PC-9 (cell line): ENCODE measurements at regions not wholly inside any gene's neighbourhood (a gene's known extent, or its start where the extent isn't known, plus 50 kb on each side); places are given as distances from the start of the nearest gene placed in this dataset.

ENCODE experiments used
- BruUV-seq: library from RNA; stranded (reverse); fragments of 400-500 nt; replicated peaks from 2 replicates; lab custom pipeline; 2021; lab: Mats Ljungman, UMichigan
- CTCF ChIA-PET: fragments of 300-600 bp; sonication (Branson Sonifier 250); formaldehyde crosslinking; loops from one replicate; lab custom pipeline; 2022; ENCODE audit warnings: antibody characterized with exemption; lab: Charles Lee
- POLR2A ChIA-PET: fragments of 300-600 bp; sonication (Branson Sonifier 250); formaldehyde crosslinking; loops from one replicate; lab custom pipeline; 2022; ENCODE audit warnings: antibody characterized with exemption; ENCODE audit not compliant: unreplicated experiment; lab: Charles Lee
- DNase-seq, 2 experiments: peaks; one replicate each; pipeline versions ENCODE4 v3.0.0 to v3.0.0-alpha.2; 2015 to 2022; ENCODE audit warnings: mixed read lengths in 1 of 2
- H2AFZ ChIP-seq: fragments of 200-600 bp; sonication (generic); 2 replicates; pipeline ENCODE4 v1.8.1; 2017; ENCODE audit warnings: antibody characterized with exemption
- H3F3A ChIP-seq: fragments of 200-600 bp; sonication (generic); 2 replicates; pipeline ENCODE4 v1.8.1; 2017; ENCODE audit warnings: antibody characterized with exemption, mild to moderate bottlenecking, low read depth; ENCODE audit not compliant: insufficient read depth
- H3K27ac ChIP-seq: fragments of 200-600 bp; sonication (generic); 2 replicates; pipeline ENCODE4 v1.6.1; 2016; ENCODE audit warnings: mixed run types
- H3K27me3 ChIP-seq: fragments of 200-600 bp; sonication (generic); 2 replicates; pipeline ENCODE4 v1.6.1; 2016; ENCODE audit warnings: low read depth, mixed run types; ENCODE audit not compliant: insufficient read depth
- H3K36me3 ChIP-seq: fragments of 200-600 bp; sonication (generic); 2 replicates; pipeline ENCODE4 v1.6.1; 2016; ENCODE audit warnings: low read depth, mixed run types
- H3K4me1 ChIP-seq: fragments of 200-600 bp; sonication (generic); replicated peaks from 2 replicates; pipeline ENCODE4 v1.6.1; 2016; ENCODE audit warnings: mixed run types; ENCODE audit not compliant: insufficient read depth
- H3K4me2 ChIP-seq: fragments of 200-600 bp; sonication (generic); 2 replicates; pipeline ENCODE4 v1.6.1; 2017; ENCODE audit warnings: mixed run types
- H3K4me3 ChIP-seq: fragments of 200-600 bp; sonication (generic); 2 replicates; pipeline ENCODE4 v1.6.1; 2016; ENCODE audit warnings: mixed run types
- H3K79me2 ChIP-seq: fragments of 200-600 bp; sonication (generic); 2 replicates; pipeline ENCODE4 v1.6.1; 2017; ENCODE audit warnings: low read depth, mixed run types
- H3K9me2 ChIP-seq: fragments of 200-600 bp; sonication (generic); 2 replicates; pipeline ENCODE4 v1.8.1; 2017; ENCODE audit warnings: mild to moderate bottlenecking; ENCODE audit not compliant: insufficient read depth
- H3K9me3 ChIP-seq: fragments of 200-600 bp; sonication (generic); 2 replicates; pipeline ENCODE4 v1.8.1; 2016; ENCODE audit warnings: low read depth; ENCODE audit not compliant: insufficient read depth
- H4K20me1 ChIP-seq: fragments of 200-600 bp; sonication (generic); 2 replicates; pipeline ENCODE4 v1.8.1; 2017; ENCODE audit not compliant: insufficient read depth
- EZH2 ChIP-seq: fragments of 200-600 bp; sonication (generic); IDR thresholded peaks from 2 replicates; pipeline ENCODE4 v1.8.0; 2017; ENCODE audit warnings: antibody characterized with exemption, low read depth
- intact Hi-C: fragments of 100-400 bp; cut with micrococcal nuclease; formaldehyde crosslinking; loops from one replicate; pipeline ENCODE4 v1.10.0; 2022; ENCODE audit not compliant: unreplicated experiment
- TF ChIP-seq, protein P1 (sequence below): fragments of 200-600 bp; sonication (generic); conservative IDR thresholded peaks from 2 replicates; pipeline ENCODE4 v1.6.1; 2017; ENCODE audit warnings: mixed run types, antibody characterized with exemption, mild to moderate bottlenecking, moderate library complexity

DNA sequence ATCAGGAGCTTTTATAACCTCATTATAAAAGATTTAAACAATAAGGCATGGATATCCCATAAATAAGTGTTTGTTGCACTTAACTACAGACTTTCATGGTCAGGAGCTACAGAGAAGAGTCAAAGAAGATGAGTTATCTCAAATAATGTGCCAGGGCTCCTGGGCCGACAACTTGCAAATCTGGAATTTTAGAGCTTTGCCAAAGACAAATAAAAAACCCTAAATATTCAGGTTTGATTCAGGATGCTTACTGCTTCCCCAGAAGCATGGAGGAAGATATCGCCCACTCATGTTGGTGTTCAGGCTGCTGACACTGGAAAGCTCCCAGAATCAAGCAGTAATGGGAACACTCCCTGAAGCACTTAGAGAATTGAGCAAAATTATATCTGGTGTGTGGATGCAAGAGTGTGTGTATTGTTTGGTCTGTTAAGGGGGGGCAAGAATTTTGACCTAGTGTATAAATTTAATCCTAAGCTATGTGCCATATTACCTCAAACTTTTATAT, 176.9 kb upstream of the ESRRG start:
- ChIA-PET POLR2A (no interaction called here), CTCF (no interaction called here)
- no peak for DNase-seq
- Histone ChIP-seq H3K9me2 (no peaks in the 10 kb centered on the region), H3K36me3 (no peaks in the 10 kb centered on the region), H4K20me1 (no peaks in the 10 kb centered on the region), H2AFZ (no peak overlapping the region), H3K4me1 (no peaks in the 10 kb centered on the region), H3K27ac (no peak overlapping the region), H3F3A (no peaks in the 10 kb centered on the region), H3K4me2 (no peak overlapping the region), H3K9me3 (no peaks in the 10 kb centered on the region), H3K27me3 (no peaks in the 10 kb centered on the region), H3K79me2 (no peaks in the 10 kb centered on the region), H3K4me3 (no peak overlapping the region)
- intact Hi-C loops: no loop called here
- no TSS peak for BruUV-seq
- TF ChIP-seq, protein P1, sequence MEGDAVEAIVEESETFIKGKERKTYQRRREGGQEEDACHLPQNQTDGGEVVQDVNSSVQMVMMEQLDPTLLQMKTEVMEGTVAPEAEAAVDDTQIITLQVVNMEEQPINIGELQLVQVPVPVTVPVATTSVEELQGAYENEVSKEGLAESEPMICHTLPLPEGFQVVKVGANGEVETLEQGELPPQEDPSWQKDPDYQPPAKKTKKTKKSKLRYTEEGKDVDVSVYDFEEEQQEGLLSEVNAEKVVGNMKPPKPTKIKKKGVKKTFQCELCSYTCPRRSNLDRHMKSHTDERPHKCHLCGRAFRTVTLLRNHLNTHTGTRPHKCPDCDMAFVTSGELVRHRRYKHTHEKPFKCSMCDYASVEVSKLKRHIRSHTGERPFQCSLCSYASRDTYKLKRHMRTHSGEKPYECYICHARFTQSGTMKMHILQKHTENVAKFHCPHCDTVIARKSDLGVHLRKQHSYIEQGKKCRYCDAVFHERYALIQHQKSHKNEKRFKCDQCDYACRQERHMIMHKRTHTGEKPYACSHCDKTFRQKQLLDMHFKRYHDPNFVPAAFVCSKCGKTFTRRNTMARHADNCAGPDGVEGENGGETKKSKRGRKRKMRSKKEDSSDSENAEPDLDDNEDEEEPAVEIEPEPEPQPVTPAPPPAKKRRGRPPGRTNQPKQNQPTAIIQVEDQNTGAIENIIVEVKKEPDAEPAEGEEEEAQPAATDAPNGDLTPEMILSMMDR: no peak
- no peak for TF ChIP-seq EZH2

- no peak overlapping the region for H3K4me2 ChIP-seq
- no peak for DNase-seq
- no peaks in the 10 kb centered on the region for H4K20me1 ChIP-seq
- no peaks in the 10 kb centered on the region for H3K9me2 ChIP-seq
- TF ChIP-seq EZH2: no peak
- TF ChIP-seq, protein P1: no peak
- H3K27ac ChIP-seq: no peak overlapping the region
- no peak overlapping the region for H3K4me3 ChIP-seq
- no peak overlapping the region for H2AFZ ChIP-seq
- no peaks in the 10 kb centered on the region for H3K27me3 ChIP-seq
- H3K79me2 ChIP-seq: no peaks in the 10 kb centered on the region
- intact Hi-C loops: no loop called here
- CTCF ChIA-PET: no interaction called here
- BruUV-seq: no TSS peak
- no peaks in the 10 kb centered on the region for H3F3A ChIP-seq
- H3K4me1 ChIP-seq: no peaks in the 10 kb centered on the region
- no peaks in the 10 kb centered on the region for H3K36me3 ChIP-seq
- H3K9me3 ChIP-seq: no peaks in the 10 kb centered on the region
- POLR2A ChIA-PET: no interaction called here
Observed at GRCh38 chr1:216898801-216899200, 175.6 kb upstream of the ESRRG start.

DNA sequence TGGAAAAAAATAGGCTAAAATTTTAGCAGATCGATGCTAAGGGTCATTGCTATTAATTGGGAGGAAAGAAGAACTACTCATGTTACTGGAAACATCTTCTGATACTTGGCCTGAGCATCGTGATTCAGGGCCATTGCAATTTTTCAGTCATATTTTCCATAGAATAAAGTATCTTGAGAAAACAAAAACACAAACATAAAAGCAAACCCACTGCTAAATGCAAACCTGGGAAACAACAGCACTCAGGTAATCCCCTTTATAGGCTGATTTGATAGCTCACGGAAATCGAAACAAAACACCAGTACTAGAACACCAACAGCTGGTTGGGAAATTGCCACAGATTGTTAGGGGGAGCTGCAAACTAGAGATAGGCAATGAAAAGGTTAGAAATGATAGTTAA, 172.9 kb upstream of the ESRRG start:
- no peaks in the 10 kb centered on the region for H3K79me2 ChIP-seq
- no peak for DNase-seq
- H3K9me2 ChIP-seq: no peaks in the 10 kb centered on the region
- H3K27ac ChIP-seq: no peak overlapping the region
- no peaks in the 10 kb centered on the region for H3K4me1 ChIP-seq
- TF ChIP-seq, protein P1: no peak
- no peak for TF ChIP-seq EZH2
- ChIA-PET CTCF (no interaction called here), POLR2A (no interaction called here)
- no peak overlapping the region for H3K4me3 ChIP-seq
- intact Hi-C loops: no loop called here
- H3K27me3 ChIP-seq: no peaks in the 10 kb centered on the region
- no peak overlapping the region for H2AFZ ChIP-seq
- H3K9me3 ChIP-seq: no peaks in the 10 kb centered on the region
- BruUV-seq: no TSS peak
- H3F3A ChIP-seq: no peaks in the 10 kb centered on the region
- no peak overlapping the region for H3K4me2 ChIP-seq
- H4K20me1 ChIP-seq: no peaks in the 10 kb centered on the region
- H3K36me3 ChIP-seq: no peaks in the 10 kb centered on the region
